K562 (cell line): ENCODE measurements at regions not wholly inside any gene's neighbourhood (a gene's known extent, or its start where the extent isn't known, plus 50 kb on each side); places are given as distances from the start of the nearest gene placed in this dataset.

Source experiments
- HDAC2 ChIP-seq: fragments of 450-650 bp; IDR thresholded peaks from 2 replicates; pipeline ENCODE4 v1.6.1; 2016; ENCODE audit warnings: mild to moderate bottlenecking
- POLR2A ChIP-seq: fragments of 450-650 bp; conservative IDR thresholded peaks from 2 replicates; pipeline ENCODE4 v1.6.1; 2016
- PPARD ChIP-seq: fragments of 250-450 bp; sonication (Bioruptor Pico); IDR thresholded peaks from 2 replicates; pipeline ENCODE4 v1.8.0; 2022; ENCODE audit warnings: inconsistent platforms, mild to moderate bottlenecking, moderate library complexity
- SAFB2 ChIP-seq: fragments of 200-400 bp; formaldehyde crosslinking; IDR thresholded peaks from 2 replicates; pipeline ENCODE4 v1.6.1; 2018; ENCODE audit warnings: borderline replicate concordance, low read length, low read depth, moderate library complexity; ENCODE audit not compliant: severe bottlenecking
- TCF7L2 ChIP-seq: fragments of 150-350 bp; IDR thresholded peaks from 2 replicates; pipeline ENCODE4 v1.6.1; 2016; ENCODE audit warnings: low read depth, mild to moderate bottlenecking, low read length, moderate library complexity
- ZFX ChIP-seq: sonication (generic); formaldehyde crosslinking; IDR thresholded peaks from 2 replicates; pipeline ENCODE4 v1.8.0; 2022; ENCODE audit warnings: mild to moderate bottlenecking, missing genetic modification reagents, moderate library complexity
- TF ChIP-seq, protein P1 (sequence below), 3 experiments: IDR thresholded peaks in 2 of 3; conservative IDR thresholded peaks in 1 of 3; 2 replicates each; pipeline ENCODE4 v1.5.1; 2011 to 2012; ENCODE audit warnings: low read length in 3 of 3, mild to moderate bottlenecking in 3 of 3, control low read depth in 2 of 3, improper control_type of control experiment in 1 of 3, inconsistent platforms in 1 of 3, low read depth in 1 of 3, mixed read lengths in 1 of 3, moderate library complexity in 1 of 3; ENCODE audit not compliant: insufficient read depth in 2 of 3

DNA sequence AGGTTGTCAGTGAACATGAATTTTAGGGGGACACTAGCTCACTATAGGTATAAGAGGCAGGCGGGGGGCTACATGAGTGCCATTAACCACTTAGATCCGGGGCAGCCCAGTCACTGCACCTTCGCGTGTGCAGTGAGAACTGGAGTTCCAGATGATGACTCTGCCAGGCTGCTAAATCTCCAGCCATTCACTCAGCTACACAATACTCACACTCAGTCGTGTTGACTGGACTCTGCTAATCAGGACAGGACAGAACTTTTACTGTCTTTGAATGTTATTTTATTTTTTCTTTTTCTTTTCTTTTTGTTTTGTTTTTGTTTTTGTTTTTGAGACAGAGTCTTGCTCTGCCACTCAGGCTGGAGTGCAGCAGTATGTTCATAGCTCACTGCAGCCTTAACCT lies 465.6 kb downstream of the AACS start:
- TF ChIP-seq SAFB2 (no peak), PPARD (CRISPR knock-in tag) (no peak), HDAC2 (no peak), POLR2A (no peak), TCF7L2 (no peak), ZFX (CRISPR knock-in tag) (no peak)
- TF ChIP-seq, protein P1, sequence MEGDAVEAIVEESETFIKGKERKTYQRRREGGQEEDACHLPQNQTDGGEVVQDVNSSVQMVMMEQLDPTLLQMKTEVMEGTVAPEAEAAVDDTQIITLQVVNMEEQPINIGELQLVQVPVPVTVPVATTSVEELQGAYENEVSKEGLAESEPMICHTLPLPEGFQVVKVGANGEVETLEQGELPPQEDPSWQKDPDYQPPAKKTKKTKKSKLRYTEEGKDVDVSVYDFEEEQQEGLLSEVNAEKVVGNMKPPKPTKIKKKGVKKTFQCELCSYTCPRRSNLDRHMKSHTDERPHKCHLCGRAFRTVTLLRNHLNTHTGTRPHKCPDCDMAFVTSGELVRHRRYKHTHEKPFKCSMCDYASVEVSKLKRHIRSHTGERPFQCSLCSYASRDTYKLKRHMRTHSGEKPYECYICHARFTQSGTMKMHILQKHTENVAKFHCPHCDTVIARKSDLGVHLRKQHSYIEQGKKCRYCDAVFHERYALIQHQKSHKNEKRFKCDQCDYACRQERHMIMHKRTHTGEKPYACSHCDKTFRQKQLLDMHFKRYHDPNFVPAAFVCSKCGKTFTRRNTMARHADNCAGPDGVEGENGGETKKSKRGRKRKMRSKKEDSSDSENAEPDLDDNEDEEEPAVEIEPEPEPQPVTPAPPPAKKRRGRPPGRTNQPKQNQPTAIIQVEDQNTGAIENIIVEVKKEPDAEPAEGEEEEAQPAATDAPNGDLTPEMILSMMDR (IDR thresholded peaks at IDR 0.05 in 2 of 3, conservative IDR thresholded peaks at IDR 0.05 in 1 of 3; ENCODE audit: insufficient read depth in 2 of 3, low read depth in 1 of 3, low read length in 3 of 3): no peak
